H9 (cell line): ENCODE measurements at regions not wholly inside any gene's neighbourhood (a gene's known extent, or its start where the extent isn't known, plus 50 kb on each side); places are given as distances from the start of the nearest gene placed in this dataset.

Experiments used
- DNase-seq: peaks from one replicate; pipeline ENCODE4 v3.0.0-alpha.2; 2017
- H2AFZ ChIP-seq: one replicate; pipeline ENCODE4 v1.6.1; 2013; ENCODE audit warnings: mild to moderate bottlenecking, low read length, control low read depth, moderate library complexity
- H2AK5ac ChIP-seq: 2 replicates; pipeline ENCODE4 v1.6.1; 2013; ENCODE audit warnings: low read length, control low read depth, mixed read lengths; ENCODE audit not compliant: insufficient read length
- H2BK120ac ChIP-seq: one replicate; pipeline ENCODE4 v1.6.1; 2013; ENCODE audit warnings: low read depth, mild to moderate bottlenecking, low read length, control low read depth, inconsistent platforms; ENCODE audit not compliant: poor library complexity, severe bottlenecking
- H2BK12ac ChIP-seq: 2 replicates; pipeline ENCODE4 v1.6.1; 2013; ENCODE audit warnings: low read length, control low read depth, mixed read lengths, low read depth; ENCODE audit not compliant: insufficient read length
- H2BK15ac ChIP-seq: 2 replicates; pipeline ENCODE4 v1.6.1; 2013; ENCODE audit warnings: low read depth, low read length, control low read depth
- H2BK20ac ChIP-seq: one replicate; pipeline ENCODE4 v1.6.1; 2013; ENCODE audit warnings: low read depth, mild to moderate bottlenecking, low read length, control low read depth, inconsistent platforms; ENCODE audit not compliant: poor library complexity, severe bottlenecking
- H2BK5ac ChIP-seq: 2 replicates; pipeline ENCODE4 v1.6.1; 2013; ENCODE audit warnings: low read length, control low read depth, mixed read lengths; ENCODE audit not compliant: insufficient read length
- H3K14ac ChIP-seq: 2 replicates; pipeline ENCODE4 v1.6.1; 2013; ENCODE audit warnings: low read length, control low read depth; ENCODE audit not compliant: insufficient read depth
- H3K18ac ChIP-seq: 2 replicates; pipeline ENCODE4 v1.6.1; 2013; ENCODE audit warnings: low read depth, mild to moderate bottlenecking, mixed read lengths, low read length, control low read depth; ENCODE audit not compliant: insufficient read length
- H3K23ac ChIP-seq: 2 replicates; pipeline ENCODE4 v1.6.1; 2013; ENCODE audit warnings: low read length, control low read depth, mixed read lengths, low read depth; ENCODE audit not compliant: insufficient read length
- H3K23me2 ChIP-seq: 2 replicates; pipeline ENCODE4 v1.6.1; 2013; ENCODE audit warnings: low read depth, mild to moderate bottlenecking, mixed read lengths, low read length, control low read depth; ENCODE audit not compliant: insufficient read length, poor library complexity, severe bottlenecking
- H3K27ac ChIP-seq: 2 replicates; pipeline ENCODE4 v1.5.1; 2013; ENCODE audit warnings: low read length, control low read depth, mixed read lengths, low read depth; ENCODE audit not compliant: insufficient read length
- H3K27me3 ChIP-seq: 2 replicates; pipeline ENCODE4 v1.6.1; 2013; ENCODE audit warnings: low read length, control low read depth, inconsistent platforms; ENCODE audit not compliant: insufficient read depth
- H3K4ac ChIP-seq: 2 replicates; pipeline ENCODE4 v1.6.1; 2013; ENCODE audit warnings: low read depth, mild to moderate bottlenecking, control low read depth, inconsistent platforms, low read length, moderate library complexity
- H3K4me1 ChIP-seq: 2 replicates; pipeline ENCODE4 v1.6.1; 2013; ENCODE audit warnings: low read length, control low read depth, inconsistent platforms; ENCODE audit not compliant: insufficient read depth
- H3K4me2 ChIP-seq: 2 replicates; pipeline ENCODE4 v1.6.1; 2013; ENCODE audit warnings: low read length, control low read depth, mixed read lengths; ENCODE audit not compliant: insufficient read length, insufficient read depth
- H3K56ac ChIP-seq: 2 replicates; pipeline ENCODE4 v1.6.1; 2013; ENCODE audit warnings: low read depth, mild to moderate bottlenecking, mixed read lengths, low read length, control low read depth; ENCODE audit not compliant: insufficient read length
- H3K79me1 ChIP-seq: 2 replicates; pipeline ENCODE4 v1.6.1; 2013; ENCODE audit warnings: low read depth, mild to moderate bottlenecking, moderate library complexity, low read length, control low read depth, inconsistent platforms; ENCODE audit not compliant: insufficient read depth, poor library complexity, severe bottlenecking
- H3K79me2 ChIP-seq: 2 replicates; pipeline ENCODE4 v1.6.1; 2013; ENCODE audit warnings: low read length, control low read depth, inconsistent platforms; ENCODE audit not compliant: insufficient read depth
- H3K9ac ChIP-seq: 2 replicates; pipeline ENCODE4 v1.6.1; 2013; ENCODE audit warnings: low read length, control low read depth, mixed read lengths; ENCODE audit not compliant: insufficient read length; ENCODE audit errors: extremely low read depth
- H3K9me3 ChIP-seq: one replicate; pipeline ENCODE4 v1.6.1; 2013; ENCODE audit warnings: low read depth, low read length, inconsistent platforms; ENCODE audit not compliant: control insufficient read depth
- H3T11ph ChIP-seq: one replicate; pipeline ENCODE4 v1.6.1; 2013; ENCODE audit warnings: mild to moderate bottlenecking, low read length, control low read depth, inconsistent platforms
- H4K20me1 ChIP-seq: one replicate; pipeline ENCODE4 v1.6.1; 2013; ENCODE audit not compliant: control insufficient read depth, insufficient read length, insufficient read depth
- H4K5ac ChIP-seq: 2 replicates; pipeline ENCODE4 v1.6.1; 2013; ENCODE audit warnings: low read depth, mild to moderate bottlenecking, mixed read lengths, low read length, control low read depth; ENCODE audit not compliant: insufficient read length
- H4K8ac ChIP-seq: replicated peaks from 2 replicates; pipeline ENCODE4 v1.6.1; 2013; ENCODE audit warnings: low read length, control low read depth, mixed read lengths, low read depth; ENCODE audit not compliant: insufficient read length
- H4K91ac ChIP-seq: 2 replicates; pipeline ENCODE4 v1.6.1; 2013; ENCODE audit warnings: low read depth, mild to moderate bottlenecking, moderate library complexity, mixed read lengths, low read length, control low read depth; ENCODE audit not compliant: insufficient read length
- H3K27ac Mint-ChIP-seq, 3 experiments: 2 replicates in 2 of 3; 3 replicates in 1 of 3; pipeline ENCODE4 v1.8.0; 2020 to 2021; ENCODE audit warnings: mixed read lengths in 3 of 3, mild to moderate bottlenecking in 1 of 3, moderate library complexity in 1 of 3
- H3K27me3 Mint-ChIP-seq: 2 replicates; pipeline ENCODE4 v1.8.0; 2021; ENCODE audit warnings: low read depth, mild to moderate bottlenecking, moderate library complexity, mixed read lengths
- H3K36me3 Mint-ChIP-seq, 3 experiments: 2 replicates in 2 of 3; 3 replicates in 1 of 3; pipeline ENCODE4 v1.8.0; 2020 to 2021; ENCODE audit warnings: low read depth in 3 of 3, mixed read lengths in 3 of 3; ENCODE audit not compliant: insufficient read depth in 1 of 3
- H3K4me1 Mint-ChIP-seq, 2 experiments: 2 replicates each; pipeline ENCODE4 v1.8.0; 2020; ENCODE audit warnings: mixed read lengths in 2 of 2
- H3K4me3 Mint-ChIP-seq, 2 experiments: 2 replicates in 1 of 2; 3 replicates in 1 of 2; pipeline ENCODE4 v1.8.0; 2020 to 2021; ENCODE audit warnings: mild to moderate bottlenecking in 2 of 2, mixed read lengths in 2 of 2, moderate library complexity in 1 of 2
- H3K9me3 Mint-ChIP-seq, 2 experiments: 2 replicates in 1 of 2; 3 replicates in 1 of 2; pipeline ENCODE4 v1.8.0; 2020; ENCODE audit warnings: mild to moderate bottlenecking in 2 of 2, mixed read lengths in 2 of 2, moderate library complexity in 1 of 2
- WGBS: extraction: QIAGEN DNeasy Blood & Tissue Kit; methylation state at CpG from one replicate; pipeline ENCODE4 v1.1.7; 2013; ENCODE audit warnings: missing lambda C conversion rate, low lambda C conversion rate, mixed read lengths; ENCODE audit not compliant: insufficient read length; ENCODE audit errors: extremely low coverage; 5-methylcytosine and 5-hydroxymethylcytosine counted together
- TF ChIP-seq, protein P1 (sequence below): fragments of 200-600 bp; sonication (generic); conservative IDR thresholded peaks from 3 replicates; pipeline ENCODE4 v1.8.0; 2021; ENCODE audit warnings: antibody characterized with exemption, mild to moderate bottlenecking

DNA sequence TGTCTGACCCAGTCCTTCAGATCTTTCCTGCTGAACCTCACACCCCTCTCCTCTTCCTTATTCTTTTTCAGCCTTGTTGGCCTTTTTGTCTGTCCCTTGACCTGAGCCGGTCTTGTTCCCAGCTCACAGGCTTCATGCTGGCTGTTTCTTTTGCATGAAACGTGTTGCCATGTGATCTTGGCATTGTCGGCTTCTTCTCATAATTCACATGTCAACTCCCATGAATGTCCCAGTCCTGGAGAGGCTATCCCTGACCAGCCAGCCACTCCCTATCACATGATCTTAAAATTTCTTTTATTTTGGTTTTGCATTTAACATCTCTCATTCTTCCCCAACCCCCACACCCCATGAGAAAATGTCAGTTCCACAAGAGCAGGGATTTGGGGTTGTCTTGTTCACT, 131.2 kb upstream of the TSHZ2 start:
- H3K79me2 ChIP-seq, result no peaks in the 10 kb centered on the region
- H4K20me1 ChIP-seq, result no peaks in the 10 kb centered on the region
- no peak overlapping the region for H3K9ac ChIP-seq
- no peak overlapping the region for H3K4me2 ChIP-seq
- no peak overlapping the region for H4K5ac ChIP-seq
- H3K4ac ChIP-seq, result no peak overlapping the region
- no peak overlapping the region for H2BK5ac ChIP-seq
- H3K23me2 ChIP-seq, result no peaks in the 10 kb centered on the region
- no peaks in the 10 kb centered on the region for H3K36me3 Mint-ChIP-seq
- H3T11ph ChIP-seq, result no peak overlapping the region
- H4K91ac ChIP-seq, result no peak overlapping the region
- H3K4me3 Mint-ChIP-seq, result no peak overlapping the region
- H3K27ac Mint-ChIP-seq, result no peak overlapping the region; a peak in 1 of 7 replicates
- no CpG with 5 or more reads among the region's 3 CpGs for WGBS
- peaks cover 3 to 10% of the 10 kb centered on the region in 2 experiments; a peak in 3 of 4 replicates for H3K4me1 Mint-ChIP-seq
- H2BK20ac ChIP-seq, result no peak overlapping the region
- H2AFZ ChIP-seq, result no peak overlapping the region
- H2BK15ac ChIP-seq, result no peak overlapping the region
- H3K27me3 ChIP-seq, result no peaks in the 10 kb centered on the region
- no peak overlapping the region for H3K27ac ChIP-seq
- no peak overlapping the region for H3K56ac ChIP-seq
- DNase-seq, result no peak
- H3K18ac ChIP-seq, result no peak overlapping the region
- H3K14ac ChIP-seq, result no peak overlapping the region
- peaks cover 2% of the 10 kb centered on the region for H3K27me3 Mint-ChIP-seq
- H3K9me3 ChIP-seq, result no peaks in the 10 kb centered on the region
- no peak overlapping the region for H3K23ac ChIP-seq
- no peak overlapping the region for H2BK12ac ChIP-seq
- H3K9me3 Mint-ChIP-seq, result no peaks in the 10 kb centered on the region; a peak in 1 of 5 replicates
- no peak overlapping the region for H2AK5ac ChIP-seq
- H2BK120ac ChIP-seq, result no peak overlapping the region
- H3K4me1 ChIP-seq, result no peaks in the 10 kb centered on the region
- no peak overlapping the region for H4K8ac ChIP-seq
- TF ChIP-seq, protein P1, sequence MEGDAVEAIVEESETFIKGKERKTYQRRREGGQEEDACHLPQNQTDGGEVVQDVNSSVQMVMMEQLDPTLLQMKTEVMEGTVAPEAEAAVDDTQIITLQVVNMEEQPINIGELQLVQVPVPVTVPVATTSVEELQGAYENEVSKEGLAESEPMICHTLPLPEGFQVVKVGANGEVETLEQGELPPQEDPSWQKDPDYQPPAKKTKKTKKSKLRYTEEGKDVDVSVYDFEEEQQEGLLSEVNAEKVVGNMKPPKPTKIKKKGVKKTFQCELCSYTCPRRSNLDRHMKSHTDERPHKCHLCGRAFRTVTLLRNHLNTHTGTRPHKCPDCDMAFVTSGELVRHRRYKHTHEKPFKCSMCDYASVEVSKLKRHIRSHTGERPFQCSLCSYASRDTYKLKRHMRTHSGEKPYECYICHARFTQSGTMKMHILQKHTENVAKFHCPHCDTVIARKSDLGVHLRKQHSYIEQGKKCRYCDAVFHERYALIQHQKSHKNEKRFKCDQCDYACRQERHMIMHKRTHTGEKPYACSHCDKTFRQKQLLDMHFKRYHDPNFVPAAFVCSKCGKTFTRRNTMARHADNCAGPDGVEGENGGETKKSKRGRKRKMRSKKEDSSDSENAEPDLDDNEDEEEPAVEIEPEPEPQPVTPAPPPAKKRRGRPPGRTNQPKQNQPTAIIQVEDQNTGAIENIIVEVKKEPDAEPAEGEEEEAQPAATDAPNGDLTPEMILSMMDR, result no peak
- H3K79me1 ChIP-seq, result no peaks in the 10 kb centered on the region
